Activated naive CD4-positive, alpha-beta T cell treated with anti-CD3 and anti-CD28 coated beads, Interleukin-2, amount 10 ng/mL, durations not matched to agents 7 days and 5 days (primary cell): ENCODE measurements at regions not wholly inside any gene's neighbourhood (a gene's known extent, or its start where the extent isn't known, plus 50 kb on each side); places are given as distances from the start of the nearest gene placed in this dataset.

ENCODE experiments used
- CTCF ChIA-PET: fragments of 350-600 bp; sonication (Branson Sonifier 250); formaldehyde crosslinking; loops from one replicate; lab custom pipeline; 2021; ENCODE audit warnings: antibody characterized with exemption; lab: Charles Lee
- DNase-seq: peaks from one replicate; pipeline ENCODE4 v3.0.0-alpha.2; 2020
- H3K27ac Mint-ChIP-seq: one replicate; pipeline ENCODE4 v1.8.0; 2021; ENCODE audit warnings: mild to moderate bottlenecking, moderate library complexity, mixed read lengths
- H3K27me3 Mint-ChIP-seq: one replicate; pipeline ENCODE4 v1.8.0; 2021; ENCODE audit warnings: mild to moderate bottlenecking, mixed read lengths
- H3K36me3 Mint-ChIP-seq: one replicate; pipeline ENCODE4 v1.8.0; 2021; ENCODE audit warnings: mixed read lengths
- H3K4me1 Mint-ChIP-seq: one replicate; pipeline ENCODE4 v1.8.0; 2021; ENCODE audit warnings: mixed read lengths
- H3K4me3 Mint-ChIP-seq: one replicate; pipeline ENCODE4 v1.8.0; 2021; ENCODE audit warnings: mild to moderate bottlenecking, moderate library complexity, mixed read lengths
- H3K9me3 Mint-ChIP-seq: one replicate; pipeline ENCODE4 v1.8.0; 2021; ENCODE audit warnings: mixed read lengths

DNA sequence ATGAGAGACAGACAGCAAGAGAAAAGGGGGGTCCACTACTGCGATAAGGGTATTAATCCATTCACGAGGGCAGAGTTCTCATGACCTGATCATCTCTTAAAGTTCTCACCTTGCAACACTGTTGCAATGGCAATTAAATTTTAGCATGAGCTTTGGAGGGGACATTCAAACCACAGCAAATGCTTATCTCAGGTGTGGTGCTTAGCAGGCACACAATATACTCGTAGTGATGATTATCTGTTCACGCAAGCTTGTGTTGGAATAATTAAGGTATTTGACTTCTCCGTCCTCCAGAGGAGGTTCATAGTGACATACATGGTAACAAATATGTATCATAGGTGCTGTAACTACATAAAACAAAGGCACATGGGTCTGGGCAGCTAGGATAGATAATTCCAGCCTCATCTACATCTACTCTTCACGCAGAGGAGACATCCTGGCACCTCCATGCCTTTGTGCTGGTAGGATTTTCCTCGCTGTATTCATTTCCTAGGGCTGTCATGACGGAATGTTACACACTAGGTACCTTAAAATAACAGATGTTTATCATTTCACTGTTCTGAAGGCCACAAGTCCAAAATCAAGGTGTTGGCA lies 221.2 kb downstream of the RBM19 start:
- Mint-ChIP-seq H3K27me3 (peaks cover 9% of the 10 kb centered on the region), H3K4me3 (no peak overlapping the region), H3K4me1 (no peaks in the 10 kb centered on the region), H3K27ac (no peak overlapping the region), H3K36me3 (no peaks in the 10 kb centered on the region), H3K9me3 (no peaks in the 10 kb centered on the region)
- no peak for DNase-seq
- CTCF ChIA-PET = no interaction called here

DNA sequence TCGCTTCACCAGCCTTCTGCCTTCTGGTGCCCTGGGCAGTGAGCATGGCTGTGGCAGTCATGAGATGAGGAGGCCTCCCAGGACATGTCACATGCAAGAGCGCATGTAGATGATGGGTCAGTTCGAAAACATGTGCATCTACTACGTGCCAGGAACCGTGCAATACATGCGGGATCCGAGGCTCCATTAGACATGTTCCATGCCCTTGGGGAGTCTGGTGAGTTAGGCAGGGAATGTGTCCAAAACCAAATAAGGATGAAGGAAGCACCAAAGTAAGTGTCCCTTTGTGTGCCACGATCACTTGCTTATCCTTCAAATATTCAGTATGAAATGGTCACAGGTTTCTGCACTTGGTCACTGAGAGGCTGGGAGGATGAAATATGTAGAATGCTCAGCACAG lies 223.3 kb downstream of the RBM19 start:
- H3K9me3 Mint-ChIP-seq = no peaks in the 10 kb centered on the region
- no peaks in the 10 kb centered on the region for H3K36me3 Mint-ChIP-seq
- CTCF ChIA-PET = no interaction called here
- peaks cover 9% of the 10 kb centered on the region for H3K27me3 Mint-ChIP-seq
- no peak overlapping the region for H3K4me3 Mint-ChIP-seq
- no peaks in the 10 kb centered on the region for H3K4me1 Mint-ChIP-seq
- no peak overlapping the region for H3K27ac Mint-ChIP-seq
- DNase-seq = no peak

DNA sequence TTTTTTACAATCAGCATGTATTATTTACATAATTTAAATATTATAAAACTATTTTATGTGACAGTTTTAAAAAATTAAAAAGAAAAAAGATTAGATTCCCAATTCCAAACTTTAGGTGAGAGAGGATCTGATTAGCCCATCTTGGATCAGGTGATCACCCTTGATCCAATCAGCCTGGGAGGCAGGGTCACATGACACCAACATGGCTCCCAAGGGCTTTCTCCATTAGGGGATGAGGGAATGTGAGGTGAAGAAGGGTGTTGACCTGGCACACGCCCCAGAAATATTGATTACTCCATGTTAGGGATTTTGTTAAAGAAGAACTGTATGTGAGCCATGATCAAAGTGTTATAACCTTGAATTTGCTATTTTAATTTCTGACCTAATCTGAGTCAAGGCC lies 225.4 kb downstream of the RBM19 start:
- Mint-ChIP-seq H3K9me3 (no peaks in the 10 kb centered on the region), H3K4me1 (no peaks in the 10 kb centered on the region), H3K27me3 (peaks cover 6% of the 10 kb centered on the region), H3K4me3 (no peak overlapping the region), H3K27ac (no peak overlapping the region), H3K36me3 (no peaks in the 10 kb centered on the region)
- CTCF ChIA-PET = no interaction called here
- DNase-seq = no peak

DNA sequence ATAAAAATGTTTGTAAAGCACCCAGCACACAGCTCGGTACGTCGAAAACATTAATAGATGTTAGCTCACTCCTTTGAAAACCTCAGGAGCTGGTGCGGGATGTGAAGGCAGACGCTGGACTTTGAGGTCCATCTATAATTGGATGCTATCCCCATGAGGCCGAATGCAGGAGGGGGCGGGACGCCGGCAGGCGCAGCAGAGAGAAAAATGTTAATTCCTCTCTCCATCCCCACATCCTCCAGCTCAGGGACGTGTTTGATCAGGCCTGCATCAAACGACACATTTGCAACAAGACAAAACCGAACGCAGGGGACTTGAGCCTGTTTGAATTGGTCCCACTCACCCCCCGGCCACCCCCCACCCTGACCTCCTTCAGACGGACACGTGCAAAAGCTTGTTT lies 231.0 kb downstream of the RBM19 start:
- Mint-ChIP-seq H3K4me1 (no peaks in the 10 kb centered on the region), H3K4me3 (no peak overlapping the region), H3K36me3 (no peaks in the 10 kb centered on the region), H3K9me3 (no peaks in the 10 kb centered on the region), H3K27ac (no peak overlapping the region), H3K27me3 (peaks cover 17% of the 10 kb centered on the region)
- CTCF ChIA-PET = interaction anchor here (1.3 kb wide), 1 partner anchor 10 kb away, joined by 3 read pairs; no protein-coding TSS in a partner anchor
- DNase-seq = no peak

DNA sequence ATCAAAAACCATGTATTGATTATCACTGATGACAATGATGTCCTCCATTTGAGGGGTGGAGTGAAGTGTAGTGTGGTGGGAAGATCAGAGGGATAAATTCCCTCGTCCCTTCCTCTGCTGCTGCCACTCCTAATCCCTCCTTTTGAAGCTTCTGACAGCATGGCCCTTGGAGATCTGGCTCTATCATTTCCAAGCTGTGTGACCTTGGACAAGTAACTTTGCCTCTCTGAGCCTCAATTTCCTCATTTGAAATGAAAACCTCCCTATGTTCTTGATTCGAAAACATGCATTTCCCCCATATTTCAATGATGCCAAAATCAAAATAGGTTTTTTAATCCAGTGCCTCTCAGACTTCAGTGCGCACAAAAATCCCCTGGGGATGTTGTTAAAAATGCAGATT lies 231.6 kb downstream of the RBM19 start:
- CTCF ChIA-PET = interaction anchor here (1.3 kb wide), 1 partner anchor 10 kb away, joined by 3 read pairs; no protein-coding TSS in a partner anchor
- no peaks in the 10 kb centered on the region for H3K4me1 Mint-ChIP-seq
- H3K27me3 Mint-ChIP-seq = peaks cover 21% of the 10 kb centered on the region
- no peaks in the 10 kb centered on the region for H3K36me3 Mint-ChIP-seq
- no peak overlapping the region for H3K4me3 Mint-ChIP-seq
- no peak for DNase-seq
- no peak overlapping the region for H3K27ac Mint-ChIP-seq
- no peaks in the 10 kb centered on the region for H3K9me3 Mint-ChIP-seq

DNA sequence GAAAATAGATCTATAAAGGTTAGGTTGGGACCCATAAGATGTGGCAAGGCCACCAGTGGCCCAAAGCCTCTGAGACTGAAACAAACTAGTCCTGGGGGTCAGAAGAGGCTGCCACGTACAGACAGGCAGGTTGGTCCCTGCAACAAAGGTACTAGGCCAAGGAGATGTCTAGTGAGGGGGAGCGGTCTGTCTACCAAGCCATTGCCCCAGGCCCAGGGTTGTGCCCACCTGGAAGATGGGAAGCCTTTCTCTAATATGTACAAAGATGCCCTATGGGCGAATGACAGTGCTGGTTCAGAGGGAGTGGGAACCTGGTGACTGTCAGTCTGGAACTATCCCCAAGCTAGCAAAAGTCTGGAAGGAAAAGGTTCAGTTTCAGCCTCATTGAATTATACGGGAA lies 233.2 kb downstream of the RBM19 start:
- Mint-ChIP-seq H3K36me3 (no peaks in the 10 kb centered on the region), H3K4me1 (no peaks in the 10 kb centered on the region), H3K4me3 (no peak overlapping the region), H3K9me3 (no peaks in the 10 kb centered on the region), H3K27me3 (peaks cover 21% of the 10 kb centered on the region), H3K27ac (no peak overlapping the region)
- CTCF ChIA-PET = no interaction called here
- DNase-seq = no peak

DNA sequence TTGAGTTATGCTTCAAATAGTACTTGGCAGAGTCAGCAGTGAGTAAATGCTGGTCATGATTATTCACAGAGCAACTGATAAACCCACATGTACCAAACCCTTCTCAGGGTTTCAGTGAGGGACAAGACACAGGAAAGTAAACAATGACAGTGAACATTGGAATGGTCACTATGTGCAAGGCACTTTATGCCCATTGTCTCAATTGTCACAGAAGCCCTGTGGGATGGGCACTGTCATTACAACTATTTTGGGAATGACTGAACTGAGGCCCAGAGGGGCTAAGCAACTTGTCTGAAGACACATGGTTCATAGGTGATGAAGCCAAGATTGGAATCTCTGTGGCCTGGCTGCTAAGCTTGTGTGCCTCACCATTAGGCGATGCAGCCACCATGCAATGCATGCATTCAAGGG lies 238.5 kb downstream of the RBM19 start:
- H3K36me3 Mint-ChIP-seq = no peaks in the 10 kb centered on the region
- no peak overlapping the region for H3K27ac Mint-ChIP-seq
- CTCF ChIA-PET = no interaction called here
- DNase-seq = no peak
- H3K9me3 Mint-ChIP-seq = no peaks in the 10 kb centered on the region
- H3K4me1 Mint-ChIP-seq = no peaks in the 10 kb centered on the region
- H3K4me3 Mint-ChIP-seq = no peak overlapping the region
- peaks cover 5% of the 10 kb centered on the region for H3K27me3 Mint-ChIP-seq

DNA sequence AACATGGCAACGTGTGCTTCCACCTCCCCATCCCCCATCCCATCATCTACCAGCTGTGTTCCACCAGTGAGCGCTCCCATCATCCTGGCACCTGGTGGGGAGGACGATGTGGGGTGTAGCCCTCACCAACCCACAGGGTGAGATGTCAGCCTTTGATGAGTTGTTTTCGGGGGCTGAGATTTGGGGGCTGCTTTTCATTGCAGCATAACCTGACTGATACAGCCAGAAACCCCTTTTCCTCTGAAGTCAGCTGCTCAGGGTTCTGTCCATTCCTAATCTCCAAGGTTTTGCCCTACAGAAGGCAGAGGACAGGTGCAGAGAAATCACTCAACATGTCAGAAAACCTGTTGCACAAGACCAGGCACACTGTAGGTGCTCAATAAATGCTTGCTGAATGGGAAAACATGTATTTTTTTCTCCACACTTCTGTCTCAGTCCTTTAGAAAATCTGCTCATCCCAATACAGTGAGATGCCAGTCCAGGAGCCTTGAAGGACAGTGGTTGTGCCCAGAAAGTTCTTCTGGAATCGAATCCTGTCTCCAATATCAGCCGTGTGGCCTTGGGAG lies 239.8 kb downstream of the RBM19 start:
- H3K4me3 Mint-ChIP-seq = no peak overlapping the region
- DNase-seq = no peak
- no peaks in the 10 kb centered on the region for H3K4me1 Mint-ChIP-seq
- peaks cover 5% of the 10 kb centered on the region for H3K27me3 Mint-ChIP-seq
- H3K27ac Mint-ChIP-seq = no peak overlapping the region
- CTCF ChIA-PET = no interaction called here
- H3K36me3 Mint-ChIP-seq = no peaks in the 10 kb centered on the region
- no peaks in the 10 kb centered on the region for H3K9me3 Mint-ChIP-seq

DNA sequence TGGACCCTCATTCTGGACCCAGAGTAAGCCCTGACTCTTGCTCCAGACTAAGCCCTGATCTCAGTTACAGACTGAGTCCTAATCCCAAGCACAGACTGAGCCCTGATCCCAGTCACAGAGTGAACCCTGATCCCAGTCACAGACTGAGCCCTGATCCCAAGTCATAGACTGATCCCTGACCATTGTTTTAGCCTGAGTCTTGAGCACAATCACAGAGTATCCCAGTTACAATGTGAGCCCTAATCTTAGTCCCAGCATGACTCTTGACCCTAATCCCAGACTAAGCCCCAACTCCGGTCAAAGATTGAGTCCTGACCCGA lies 240.6 kb downstream of the RBM19 start:
- no peaks in the 10 kb centered on the region for H3K4me1 Mint-ChIP-seq
- peaks cover 5% of the 10 kb centered on the region for H3K27me3 Mint-ChIP-seq
- DNase-seq = no peak
- no peak overlapping the region for H3K4me3 Mint-ChIP-seq
- CTCF ChIA-PET = interaction anchor here (1.1 kb wide), 1 partner anchor 9 kb away, joined by 3 read pairs; no protein-coding TSS in a partner anchor
- H3K9me3 Mint-ChIP-seq = no peaks in the 10 kb centered on the region
- H3K27ac Mint-ChIP-seq = no peak overlapping the region
- no peaks in the 10 kb centered on the region for H3K36me3 Mint-ChIP-seq

DNA sequence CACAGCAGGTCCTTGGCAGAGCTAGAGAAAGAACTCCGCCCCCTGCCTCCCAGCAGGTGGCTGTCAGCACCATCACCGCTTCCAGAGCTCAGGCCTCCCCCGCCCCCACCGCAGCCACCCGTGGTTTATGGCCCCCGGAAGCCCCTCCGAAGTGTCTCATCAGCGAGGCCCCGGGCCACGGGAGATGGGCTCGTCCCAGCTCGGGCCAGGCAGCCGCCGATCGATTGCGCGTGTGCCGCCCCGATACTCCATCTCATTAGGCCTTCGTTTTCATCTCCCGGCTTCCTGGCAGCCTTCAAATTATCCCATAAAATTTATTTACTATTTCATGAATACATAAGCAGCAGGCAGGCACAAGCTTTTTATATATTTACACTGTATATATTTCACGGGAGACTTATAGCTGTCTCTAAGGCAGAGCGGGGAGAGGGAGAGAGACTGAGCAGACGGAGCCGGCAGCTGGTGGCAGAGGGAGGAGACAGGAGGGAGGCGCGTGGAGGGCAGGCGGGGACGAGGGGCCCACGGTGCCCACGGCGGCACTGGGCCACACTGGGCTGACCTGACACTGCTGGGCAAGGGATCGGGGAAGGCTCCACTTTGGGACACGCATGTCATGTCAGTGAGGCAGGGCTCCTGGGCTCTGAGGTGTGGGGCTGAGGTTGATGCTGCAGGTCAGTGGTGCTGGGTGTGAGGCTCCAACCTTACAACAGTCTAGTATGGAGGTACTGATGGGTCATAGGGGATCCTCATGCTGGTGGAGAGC lies 241.2 kb downstream of the RBM19 start:
- no peaks in the 10 kb centered on the region for H3K9me3 Mint-ChIP-seq
- CTCF ChIA-PET = interaction anchor here (1.1 kb wide), 1 partner anchor 10 kb away, joined by 3 read pairs; no protein-coding TSS in a partner anchor
- DNase-seq = no peak
- no peak overlapping the region for H3K4me3 Mint-ChIP-seq
- no peaks in the 10 kb centered on the region for H3K4me1 Mint-ChIP-seq
- H3K27ac Mint-ChIP-seq = no peak overlapping the region
- peaks cover 3% of the 10 kb centered on the region for H3K27me3 Mint-ChIP-seq
- H3K36me3 Mint-ChIP-seq = no peaks in the 10 kb centered on the region

DNA sequence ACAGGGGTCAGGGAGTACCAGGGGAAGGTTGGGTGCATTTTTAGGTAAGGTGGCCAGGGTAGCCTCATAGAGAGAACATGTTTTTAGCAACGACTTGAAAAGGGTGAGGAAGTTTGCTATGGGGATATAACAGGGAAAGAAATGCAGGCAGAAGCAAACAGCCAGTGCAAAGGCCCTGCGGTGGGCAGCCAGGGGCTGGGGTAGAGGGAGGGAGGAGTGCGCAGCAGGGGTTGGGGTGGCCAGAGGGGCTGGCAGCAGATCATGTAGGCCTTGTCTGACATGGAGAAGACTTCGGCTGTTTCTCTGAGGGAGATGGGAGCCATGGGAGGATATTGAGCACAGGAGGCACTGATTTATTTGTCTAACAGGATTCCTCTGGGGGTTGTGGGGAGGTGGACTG lies 242.5 kb downstream of the RBM19 start:
- no peaks in the 10 kb centered on the region for H3K9me3 Mint-ChIP-seq
- H3K27ac Mint-ChIP-seq = no peak overlapping the region
- no peaks in the 10 kb centered on the region for H3K4me1 Mint-ChIP-seq
- H3K4me3 Mint-ChIP-seq = no peak overlapping the region
- no peaks in the 10 kb centered on the region for H3K36me3 Mint-ChIP-seq
- CTCF ChIA-PET = no interaction called here
- DNase-seq = no peak
- H3K27me3 Mint-ChIP-seq = no peaks in the 10 kb centered on the region

DNA sequence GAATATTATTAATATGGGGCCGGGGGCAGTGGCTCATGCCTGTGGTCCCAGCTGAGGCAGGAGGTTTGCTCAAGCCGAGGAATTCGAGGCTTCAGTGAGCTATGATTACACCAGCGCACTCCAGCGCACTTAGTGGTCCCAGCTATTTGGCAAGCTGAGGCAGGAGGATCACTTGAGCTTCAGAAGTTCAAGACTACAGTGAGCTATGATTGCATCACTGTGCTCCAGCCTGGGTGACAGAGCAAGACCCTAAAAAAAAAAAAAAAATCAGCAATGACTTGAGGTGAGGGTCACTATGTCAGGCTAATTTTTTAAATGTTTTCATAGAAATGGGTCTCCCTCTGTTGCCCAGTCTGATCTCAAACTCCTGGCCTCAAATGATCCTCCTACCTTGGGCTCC lies 243.4 kb downstream of the RBM19 start:
- CTCF ChIA-PET = no interaction called here
- no peaks in the 10 kb centered on the region for H3K36me3 Mint-ChIP-seq
- H3K27ac Mint-ChIP-seq = no peak overlapping the region
- no peak for DNase-seq
- H3K27me3 Mint-ChIP-seq = no peaks in the 10 kb centered on the region
- H3K4me1 Mint-ChIP-seq = no peaks in the 10 kb centered on the region
- H3K9me3 Mint-ChIP-seq = no peaks in the 10 kb centered on the region
- no peak overlapping the region for H3K4me3 Mint-ChIP-seq

DNA sequence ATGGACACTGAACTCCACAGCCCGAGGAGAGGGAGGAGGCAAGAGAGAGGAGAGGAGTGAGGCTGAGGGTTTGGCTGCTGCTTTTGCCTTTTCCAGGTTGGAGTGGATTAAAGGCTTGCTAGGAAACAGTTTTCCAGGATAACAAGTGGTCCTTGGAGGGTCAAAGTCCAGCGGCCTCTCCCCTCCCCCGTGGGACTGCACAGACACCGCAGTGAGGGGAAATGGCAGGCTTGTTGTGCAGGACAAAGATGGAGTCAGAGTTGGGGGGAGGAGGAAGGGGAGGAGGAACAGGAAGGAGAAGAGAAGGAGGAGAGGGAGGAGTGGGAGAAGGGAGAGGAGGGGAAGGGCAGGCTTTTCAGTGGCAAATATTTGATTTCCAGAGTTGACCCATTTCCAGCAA lies 245.5 kb downstream of the RBM19 start:
- H3K9me3 Mint-ChIP-seq = no peaks in the 10 kb centered on the region
- CTCF ChIA-PET = no interaction called here

DNA sequence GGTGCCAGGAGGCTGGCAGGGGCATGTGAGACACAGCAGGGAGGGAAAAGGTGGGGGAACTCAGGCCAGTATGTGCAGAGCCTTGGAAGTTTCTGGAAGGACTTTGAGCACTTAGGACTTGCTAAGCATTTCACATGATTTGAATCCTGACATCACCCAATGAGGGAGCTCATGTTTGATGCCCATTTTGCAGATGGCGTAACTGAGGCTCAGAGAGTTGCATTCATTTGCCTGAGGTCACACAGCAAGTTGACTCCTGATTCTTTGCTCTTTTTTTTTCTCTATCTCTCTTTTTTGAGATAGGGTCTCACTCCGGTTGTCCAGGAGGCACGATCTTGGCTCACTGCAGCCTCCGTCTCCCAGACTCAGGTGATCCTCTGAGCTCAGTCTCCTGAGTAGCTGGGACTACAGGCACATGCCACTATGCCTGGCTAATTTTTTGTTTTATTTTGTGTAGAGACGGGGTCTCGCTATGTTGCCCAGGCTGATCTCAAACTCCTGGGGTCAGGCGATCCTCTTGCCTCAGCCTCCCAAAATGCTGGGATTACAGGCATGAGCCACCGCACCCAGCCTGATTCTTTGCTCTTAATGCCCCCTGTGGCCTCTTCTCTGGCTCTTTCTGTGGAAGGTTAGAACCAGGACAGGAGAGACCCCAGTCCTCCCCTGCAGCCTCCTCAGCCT lies 246.1 kb downstream of the RBM19 start:
- no peak for DNase-seq
- no peaks in the 10 kb centered on the region for H3K36me3 Mint-ChIP-seq
- no peaks in the 10 kb centered on the region for H3K27me3 Mint-ChIP-seq
- CTCF ChIA-PET = no interaction called here
- no peaks in the 10 kb centered on the region for H3K4me1 Mint-ChIP-seq
- no peak overlapping the region for H3K4me3 Mint-ChIP-seq
- no peak overlapping the region for H3K27ac Mint-ChIP-seq
- H3K9me3 Mint-ChIP-seq = no peaks in the 10 kb centered on the region

More for the DNA sequence above, 245.5 kb downstream of the RBM19 start:
- Mint-ChIP-seq H3K4me3 (no peak overlapping the region), H3K4me1 (no peaks in the 10 kb centered on the region), H3K36me3 (no peaks in the 10 kb centered on the region), H3K27ac (no peak overlapping the region), H3K27me3 (no peaks in the 10 kb centered on the region)
- DNase-seq = no peak
